Anterior cingulate cortex (tissue), 58 donors: ENCODE measurements at regions not wholly inside any gene's neighbourhood (a gene's known extent, or its start where the extent isn't known, plus 50 kb on each side); places are given as distances from the start of the nearest gene placed in this dataset.

Experiments
- DNase-seq, 58 donors: peaks; one replicate each; lab custom pipeline; 2025; lab: John Stamatoyannopoulos, UW

DNA sequence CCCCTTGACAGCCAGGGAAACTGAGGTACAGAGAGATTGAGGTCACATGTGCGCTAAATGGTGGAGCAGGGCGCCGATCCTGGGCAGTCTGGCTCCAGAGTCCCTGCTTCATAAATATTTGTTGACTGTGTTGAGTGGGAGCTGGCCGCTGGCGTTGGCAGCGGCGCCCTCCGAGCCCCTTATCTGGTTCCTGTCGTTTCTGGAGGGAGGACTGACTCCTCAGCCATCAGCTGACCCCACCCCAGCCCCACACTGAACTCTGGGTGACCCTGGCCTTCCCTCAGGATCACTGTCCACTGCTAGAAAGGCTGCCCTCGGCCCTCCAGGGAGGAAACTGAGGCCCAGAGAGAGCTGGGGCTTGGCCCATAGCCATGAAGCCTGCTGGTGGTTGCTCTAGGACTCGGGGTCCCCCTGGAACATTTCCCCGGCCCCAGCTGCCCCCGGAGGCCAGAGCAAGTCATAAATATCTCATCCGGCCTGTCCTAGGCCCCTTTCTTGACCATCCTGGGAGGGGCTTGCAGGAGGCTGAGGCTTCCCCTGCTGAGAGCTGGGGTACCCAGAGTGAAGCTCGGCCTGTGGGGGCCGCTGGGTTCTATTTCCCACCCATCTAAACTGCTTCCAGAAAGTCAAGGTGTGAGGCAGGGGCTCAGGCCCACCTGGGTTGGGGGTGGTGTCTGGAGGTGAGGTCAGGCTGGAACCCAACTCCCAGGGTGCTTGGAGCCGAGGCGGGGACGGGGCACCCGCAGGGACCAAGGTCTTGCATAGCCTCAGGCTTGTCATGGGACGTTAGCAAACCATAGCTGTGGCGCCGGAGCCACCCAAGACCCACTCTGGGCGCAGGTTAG lies 51.7 kb upstream of the GSE1 start:
- DNase-seq, result no peak

DNA sequence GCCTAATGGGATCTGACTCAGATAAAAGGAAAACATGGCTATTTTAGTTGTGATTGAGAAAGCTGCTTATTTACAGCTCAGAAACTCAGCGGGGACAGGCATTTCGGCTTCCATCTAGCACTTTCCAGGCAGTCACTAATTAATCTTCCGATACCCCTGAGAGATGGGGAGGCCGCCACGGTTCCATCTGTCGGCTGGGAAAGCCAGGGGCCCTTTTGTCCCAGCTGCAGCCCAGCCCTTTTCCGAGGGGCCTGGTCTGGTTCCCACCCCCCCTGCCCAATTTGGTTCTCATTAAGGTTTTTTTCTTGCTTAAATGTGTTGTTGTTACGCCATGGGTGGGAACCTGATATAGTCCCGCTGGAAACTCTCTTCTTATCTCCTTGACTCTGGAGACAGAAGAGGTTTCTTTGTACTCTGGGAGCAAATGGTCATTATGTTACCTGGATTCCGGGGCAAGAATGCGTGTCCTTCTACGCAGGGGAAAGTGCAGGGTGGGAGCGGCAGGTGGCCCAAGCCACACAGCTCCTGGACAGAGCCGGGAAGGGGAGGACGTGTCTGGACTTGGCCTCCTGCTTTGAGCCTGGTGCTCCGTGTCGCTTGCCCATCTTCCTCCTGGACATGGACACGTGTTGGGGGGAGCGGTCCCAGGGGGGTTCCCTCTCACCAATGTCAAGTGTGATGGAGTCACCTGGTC lies 50.9 kb upstream of the GSE1 start:
- no peak for DNase-seq

DNA sequence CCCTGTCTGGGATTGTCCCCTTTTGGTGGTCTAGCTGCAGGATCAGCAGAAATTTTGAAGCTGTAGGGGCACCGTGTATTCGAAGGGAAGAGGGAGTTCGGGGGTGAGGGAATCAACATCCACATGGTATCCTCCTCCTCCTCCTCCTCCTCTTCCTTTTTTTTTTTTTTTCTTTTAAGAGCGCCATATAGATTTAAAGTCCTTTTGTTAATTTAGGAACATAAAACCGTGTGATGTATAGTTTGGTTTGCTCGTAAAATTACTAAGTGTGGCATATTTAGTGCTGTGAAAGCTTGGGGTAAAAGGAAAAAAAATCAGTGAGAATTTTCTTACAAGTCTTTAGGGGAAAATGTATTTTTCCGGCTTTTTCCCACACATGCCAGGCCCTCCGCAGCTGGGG lies 50.1 kb upstream of the GSE1 start:
- DNase-seq, result no peak
